GM12878 (cell line): ENCODE measurements at regions not wholly inside any gene's neighbourhood (a gene's known extent, or its start where the extent isn't known, plus 50 kb on each side); places are given as distances from the start of the nearest gene placed in this dataset.
A peak's percentile ranks its signal among the peaks of the same experiment; 100 is the strongest.

ENCODE experiments used
- ATAC-seq: fragments of 200-7000 bp; cut with Tn5 transposase; 3 replicates; pipeline ENCODE4 v1.9.1; 2020; ENCODE audit warnings: mild to moderate bottlenecking, moderate library complexity
- BruUV-seq: library from RNA; stranded (reverse); fragments of 400-500 nt; replicated peaks from 2 replicates; lab custom pipeline; 2021; lab: Mats Ljungman, UMichigan
- CTCF ChIA-PET: fragments of 300-600 bp; sonication (Branson Sonifier 250); formaldehyde crosslinking; extraction: SDS; loops from one replicate; lab custom pipeline; 2021; ENCODE audit warnings: inconsistent platforms; lab: Yijun Ruan, JAX
- POLR2A ChIA-PET: fragments of 350-600 bp; formaldehyde crosslinking; extraction: SDS; loops from one replicate; lab custom pipeline; 2021; ENCODE audit warnings: inconsistent platforms; lab: Charles Lee
- RAD21 ChIA-PET: fragments of 300-600 bp; sonication (Branson Sonifier 250); formaldehyde crosslinking; loops from one replicate; lab custom pipeline; 2023; ENCODE audit warnings: antibody characterized with exemption; ENCODE audit not compliant: unreplicated experiment; lab: Charles Lee
- SMC1A ChIA-PET: fragments of 300-600 bp; sonication (Branson Sonifier 250); formaldehyde crosslinking; loops from one replicate; lab custom pipeline; 2023; ENCODE audit not compliant: unreplicated experiment, uncharacterized antibody; lab: Charles Lee
- DNase-seq: peaks from one replicate; pipeline ENCODE4 v3.0.0-alpha.2; 2011; ENCODE audit warnings: low read depth, low spot score
- FAIRE-seq: peaks from 3 replicates; lab custom pipeline; 2011; peaks lifted over from hg19 to GRCh38; lab: Jason Lieb, UNC
- H2AFZ ChIP-seq: 2 replicates; pipeline ENCODE4 v1.6.0; 2011; ENCODE audit warnings: low read depth, low read length, control low read depth; ENCODE audit not compliant: control insufficient read depth
- H3K27ac ChIP-seq: 2 replicates; pipeline ENCODE4 v1.5.1; 2011; ENCODE audit warnings: control low read depth; ENCODE audit not compliant: control insufficient read depth, insufficient read depth
- H3K27me3 ChIP-seq, 2 experiments: replicated peaks in 1 of 2; 2 replicates each; pipeline versions ENCODE4 v1.6.0 to v1.6.1; 2011; ENCODE audit warnings: low read length in 1 of 2; ENCODE audit not compliant: control insufficient read depth in 2 of 2, insufficient read depth in 2 of 2
- H3K36me3 ChIP-seq, 2 experiments: 2 replicates each; pipeline ENCODE4 v1.5.1; 2011; ENCODE audit warnings: low read length in 1 of 2; ENCODE audit not compliant: control insufficient read depth in 2 of 2, insufficient read depth in 2 of 2
- H3K4me1 ChIP-seq: 2 replicates; pipeline ENCODE4 v1.6.1; 2011; ENCODE audit warnings: mild to moderate bottlenecking, low read length, moderate library complexity, mixed read lengths; ENCODE audit not compliant: control insufficient read depth, insufficient read depth
- H3K4me2 ChIP-seq: 2 replicates; pipeline ENCODE4 v1.6.0; 2011; ENCODE audit warnings: control low read depth; ENCODE audit not compliant: control insufficient read depth, insufficient read depth
- H3K4me3 ChIP-seq: fragments of 200-600 bp; sonication (generic); 2 replicates; pipeline ENCODE4 v1.5.1; 2016
- H3K79me2 ChIP-seq: 2 replicates; pipeline ENCODE4 v1.6.0; 2011; ENCODE audit warnings: low read length; ENCODE audit not compliant: control insufficient read depth, insufficient read depth
- H3K9ac ChIP-seq: 2 replicates; pipeline ENCODE4 v1.8.0; 2011; ENCODE audit warnings: low read length, control low read depth, mixed read lengths; ENCODE audit not compliant: control insufficient read depth, insufficient read depth
- H3K9me3 ChIP-seq: replicated peaks from 3 replicates; pipeline ENCODE4 v1.5.1; 2011; ENCODE audit warnings: mild to moderate bottlenecking, low read length; ENCODE audit not compliant: control insufficient read depth, insufficient read depth
- H4K20me1 ChIP-seq: 2 replicates; pipeline ENCODE4 v1.6.0; 2011; ENCODE audit not compliant: control insufficient read depth, insufficient read depth
- IKZF2 ChIP-seq, 2 experiments: fragments of 450-650 bp; IDR thresholded peaks; 2 replicates each; pipeline ENCODE4 v1.6.1; 2017; ENCODE audit warnings: mild to moderate bottlenecking in 2 of 2, moderate library complexity in 2 of 2
- POU2F2 ChIP-seq: IDR thresholded peaks from 3 replicates; pipeline ENCODE4 v1.6.1; 2011; ENCODE audit warnings: low read depth, mild to moderate bottlenecking, low read length, borderline replicate concordance
- SMAD5 ChIP-seq: IDR thresholded peaks from 2 replicates; pipeline ENCODE4 v1.6.1; 2016; ENCODE audit warnings: antibody characterized with exemption, low read depth
- WGBS: methylation state at CpG from one replicate; pipeline ENCODE4 v1.1.6; 2016; ENCODE audit warnings: low lambda C conversion rate; ENCODE audit not compliant: insufficient replicate concordance, insufficient coverage; ENCODE audit errors: missing lambda C conversion rate; 5-methylcytosine and 5-hydroxymethylcytosine counted together
- in situ Hi-C: fragments of 300-500 bp; cut with MboI; formaldehyde crosslinking; loops from 9 replicates; pipeline ENCODE4 v1.14.3; 2018; ENCODE audit warnings: mixed read lengths
- intact Hi-C: fragments of 100-400 bp; cut with micrococcal nuclease; formaldehyde crosslinking; loops from one replicate; pipeline ENCODE4 v1.14.2; 2022; ENCODE audit not compliant: unreplicated experiment
- TF ChIP-seq, protein P1 (sequence below): fragments of 150-350 bp; IDR thresholded peaks from 2 replicates; pipeline ENCODE4 v1.6.1; 2014; ENCODE audit warnings: mild to moderate bottlenecking, low read depth, low read length
- TF ChIP-seq, protein P2 (sequence below): fragments of 150-350 bp; IDR thresholded peaks from 2 replicates; pipeline ENCODE4 v1.6.1; 2016; ENCODE audit warnings: low read depth, low read length
- TF ChIP-seq, protein P3 (sequence below): fragments of 450-650 bp; IDR thresholded peaks from 2 replicates; pipeline ENCODE4 v1.6.1; 2014; ENCODE audit warnings: mild to moderate bottlenecking

DNA sequence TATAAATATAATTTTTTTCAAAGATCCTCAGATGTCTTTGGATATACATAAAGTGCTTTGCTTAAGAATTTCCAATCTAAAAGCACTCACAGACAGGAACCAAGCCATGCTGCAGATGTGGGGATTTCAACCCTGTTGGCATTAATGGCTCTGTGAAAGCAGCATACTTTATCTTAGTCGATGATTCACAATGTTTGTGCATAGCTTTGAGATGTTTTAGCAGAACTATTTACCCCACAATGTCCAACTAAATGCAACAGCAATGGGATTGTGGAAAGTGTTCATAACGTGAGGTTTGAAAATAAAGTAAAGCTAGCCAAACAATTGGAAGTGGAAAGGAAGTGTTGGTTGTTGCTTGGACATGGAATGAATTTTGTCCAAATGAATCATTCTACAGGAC is 371.4 kb downstream of the SOX2 start (continued):
- TF ChIP-seq, protein P1, sequence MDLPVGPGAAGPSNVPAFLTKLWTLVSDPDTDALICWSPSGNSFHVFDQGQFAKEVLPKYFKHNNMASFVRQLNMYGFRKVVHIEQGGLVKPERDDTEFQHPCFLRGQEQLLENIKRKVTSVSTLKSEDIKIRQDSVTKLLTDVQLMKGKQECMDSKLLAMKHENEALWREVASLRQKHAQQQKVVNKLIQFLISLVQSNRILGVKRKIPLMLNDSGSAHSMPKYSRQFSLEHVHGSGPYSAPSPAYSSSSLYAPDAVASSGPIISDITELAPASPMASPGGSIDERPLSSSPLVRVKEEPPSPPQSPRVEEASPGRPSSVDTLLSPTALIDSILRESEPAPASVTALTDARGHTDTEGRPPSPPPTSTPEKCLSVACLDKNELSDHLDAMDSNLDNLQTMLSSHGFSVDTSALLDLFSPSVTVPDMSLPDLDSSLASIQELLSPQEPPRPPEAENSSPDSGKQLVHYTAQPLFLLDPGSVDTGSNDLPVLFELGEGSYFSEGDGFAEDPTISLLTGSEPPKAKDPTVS: no peak
- TF ChIP-seq, protein P2, sequence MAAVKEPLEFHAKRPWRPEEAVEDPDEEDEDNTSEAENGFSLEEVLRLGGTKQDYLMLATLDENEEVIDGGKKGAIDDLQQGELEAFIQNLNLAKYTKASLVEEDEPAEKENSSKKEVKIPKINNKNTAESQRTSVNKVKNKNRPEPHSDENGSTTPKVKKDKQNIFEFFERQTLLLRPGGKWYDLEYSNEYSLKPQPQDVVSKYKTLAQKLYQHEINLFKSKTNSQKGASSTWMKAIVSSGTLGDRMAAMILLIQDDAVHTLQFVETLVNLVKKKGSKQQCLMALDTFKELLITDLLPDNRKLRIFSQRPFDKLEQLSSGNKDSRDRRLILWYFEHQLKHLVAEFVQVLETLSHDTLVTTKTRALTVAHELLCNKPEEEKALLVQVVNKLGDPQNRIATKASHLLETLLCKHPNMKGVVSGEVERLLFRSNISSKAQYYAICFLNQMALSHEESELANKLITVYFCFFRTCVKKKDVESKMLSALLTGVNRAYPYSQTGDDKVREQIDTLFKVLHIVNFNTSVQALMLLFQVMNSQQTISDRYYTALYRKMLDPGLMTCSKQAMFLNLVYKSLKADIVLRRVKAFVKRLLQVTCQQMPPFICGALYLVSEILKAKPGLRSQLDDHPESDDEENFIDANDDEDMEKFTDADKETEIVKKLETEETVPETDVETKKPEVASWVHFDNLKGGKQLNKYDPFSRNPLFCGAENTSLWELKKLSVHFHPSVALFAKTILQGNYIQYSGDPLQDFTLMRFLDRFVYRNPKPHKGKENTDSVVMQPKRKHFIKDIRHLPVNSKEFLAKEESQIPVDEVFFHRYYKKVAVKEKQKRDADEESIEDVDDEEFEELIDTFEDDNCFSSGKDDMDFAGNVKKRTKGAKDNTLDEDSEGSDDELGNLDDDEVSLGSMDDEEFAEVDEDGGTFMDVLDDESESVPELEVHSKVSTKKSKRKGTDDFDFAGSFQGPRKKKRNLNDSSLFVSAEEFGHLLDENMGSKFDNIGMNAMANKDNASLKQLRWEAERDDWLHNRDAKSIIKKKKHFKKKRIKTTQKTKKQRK: no peak
- TF ChIP-seq, protein P3, sequence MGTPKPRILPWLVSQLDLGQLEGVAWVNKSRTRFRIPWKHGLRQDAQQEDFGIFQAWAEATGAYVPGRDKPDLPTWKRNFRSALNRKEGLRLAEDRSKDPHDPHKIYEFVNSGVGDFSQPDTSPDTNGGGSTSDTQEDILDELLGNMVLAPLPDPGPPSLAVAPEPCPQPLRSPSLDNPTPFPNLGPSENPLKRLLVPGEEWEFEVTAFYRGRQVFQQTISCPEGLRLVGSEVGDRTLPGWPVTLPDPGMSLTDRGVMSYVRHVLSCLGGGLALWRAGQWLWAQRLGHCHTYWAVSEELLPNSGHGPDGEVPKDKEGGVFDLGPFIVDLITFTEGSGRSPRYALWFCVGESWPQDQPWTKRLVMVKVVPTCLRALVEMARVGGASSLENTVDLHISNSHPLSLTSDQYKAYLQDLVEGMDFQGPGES: no peak

DNA sequence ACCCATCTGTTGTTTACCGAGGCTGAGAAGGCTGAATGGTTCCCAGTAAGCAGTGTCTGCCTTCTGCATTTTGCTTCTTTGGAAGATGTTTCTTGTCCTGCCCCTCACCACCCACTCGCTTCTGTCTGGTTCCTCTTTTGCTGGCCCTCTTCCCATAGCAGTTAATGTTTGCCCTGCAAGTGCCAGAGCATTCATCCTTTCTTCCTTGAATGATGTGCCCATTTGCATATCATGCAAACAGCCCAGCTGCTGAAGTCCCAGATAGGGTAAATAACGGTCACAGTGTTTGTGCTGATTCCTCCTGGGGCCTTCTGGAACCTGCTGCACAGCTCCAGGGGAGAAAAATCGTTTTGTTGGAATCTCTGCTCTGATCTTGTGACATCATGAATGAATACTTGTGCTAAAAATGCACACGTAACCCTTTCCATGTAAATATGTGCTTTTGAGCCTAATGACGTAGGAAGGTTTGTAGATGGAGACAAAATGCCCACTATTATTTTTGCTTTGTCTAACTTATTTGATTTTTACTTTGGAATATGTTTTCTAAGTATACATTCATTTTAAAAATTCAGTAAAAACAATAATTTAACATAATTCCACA is 381.0 kb downstream of the SOX2 start:
- no peaks in the 10 kb centered on the region for H3K4me1 ChIP-seq
- ChIA-PET CTCF (no interaction called here), SMC1A (no interaction called here)
- WGBS: 0% methylated on average over 6 of the region's 6 CpGs
- TF ChIP-seq SMAD5 (no peak), POU2F2 (0 out of 3 replicates have a peak, but pooled peaks have one; percentile 13), IKZF2 (IDR thresholded peaks at IDR 0.05) (peak in 1 of 2 experiments; percentile 18; a peak in 1 of 4 replicates)
- TF ChIP-seq, all 136 proteins: peak for 2
- ATAC-seq (peak; percentile 35; the same call in 2 of the 3 replicates), FAIRE-seq (no peak), DNase-seq (no peak)
- intact Hi-C loops (no loop called here), in situ Hi-C loops (no loop called here)
- Histone ChIP-seq H3K9me3 (no peaks in the 10 kb centered on the region), H3K27me3 (no peaks in the 10 kb centered on the region), H3K9ac (no peak overlapping the region), H3K27ac (no peak overlapping the region), H3K4me2 (no peak overlapping the region), H3K36me3 (no peaks in the 10 kb centered on the region), H3K4me3 (no peak overlapping the region), H4K20me1 (no peaks in the 10 kb centered on the region), H3K79me2 (no peaks in the 10 kb centered on the region), H2AFZ (no peak overlapping the region)
- BruUV-seq: no TSS peak
- RAD21 ChIA-PET: no interaction called here
- POLR2A ChIA-PET: no interaction called here
